ENCODE measurements at regions not wholly inside any gene's neighbourhood (a gene's known extent, or its start where the extent isn't known, plus 50 kb on each side); places are given as distances from the start of the nearest gene placed in this dataset.

DNA sequence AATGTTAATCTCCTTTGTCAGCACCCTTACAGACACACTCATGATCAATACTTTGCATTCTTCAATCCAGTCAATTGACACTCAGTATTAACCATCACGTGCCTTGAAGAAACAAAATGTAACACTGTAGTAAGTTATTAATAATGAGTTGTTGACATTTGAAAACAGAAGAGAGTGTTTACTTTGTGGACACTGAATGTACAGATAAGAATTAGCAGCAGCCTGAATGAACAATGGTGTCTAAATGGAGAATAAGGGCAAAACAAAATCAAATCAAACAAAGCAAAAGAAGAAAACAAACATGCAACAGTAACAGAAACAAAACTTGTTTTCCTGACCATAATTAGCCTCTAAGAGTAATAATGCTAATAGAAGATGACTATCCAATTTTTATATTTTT is 1191.1 kb upstream of the MIR17HG start:
- no peak for DNase-seq (ENCODE audit: low read depth)

DNA sequence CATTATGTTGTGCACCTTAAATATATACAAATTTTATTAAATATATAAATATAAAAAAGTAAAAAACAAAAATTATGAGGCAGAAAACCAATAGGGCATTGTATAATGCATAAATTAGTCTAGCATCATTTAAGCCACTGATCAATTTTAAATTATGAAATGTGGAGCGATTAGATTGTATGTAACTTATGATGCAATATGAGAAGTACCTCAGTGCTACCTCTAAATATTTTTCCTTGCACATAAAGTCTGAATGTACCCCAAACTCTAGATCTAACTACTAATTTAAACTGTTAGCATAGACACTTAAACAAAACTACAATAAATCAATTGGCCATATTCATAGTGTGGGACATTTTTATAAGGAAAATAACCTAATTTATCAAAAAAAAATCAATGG is 1178.5 kb upstream of the MIR17HG start:
- no peak for DNase-seq (ENCODE audit: low read depth)

DNA sequence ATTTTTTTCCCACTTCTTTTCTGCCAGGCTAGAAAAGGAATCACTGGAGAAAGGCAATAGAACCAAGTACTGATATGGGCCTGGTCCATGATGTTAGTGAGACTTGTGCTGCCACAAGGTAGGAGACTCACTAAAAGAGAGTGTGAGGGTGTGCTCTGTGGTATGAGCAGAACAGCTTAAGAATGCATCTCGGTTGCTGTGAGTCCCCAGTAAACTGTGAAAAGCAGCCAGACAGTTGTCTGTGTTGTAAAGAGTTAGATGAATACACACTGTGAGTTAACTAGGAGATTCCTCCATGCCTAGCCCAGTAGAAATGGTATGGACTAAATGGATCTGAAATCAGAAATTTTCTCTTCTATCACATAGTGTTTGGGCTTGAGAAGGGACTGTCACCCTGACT is 1177.3 kb upstream of the MIR17HG start:
- DNase-seq (ENCODE audit: low read depth), result no peak

DNA sequence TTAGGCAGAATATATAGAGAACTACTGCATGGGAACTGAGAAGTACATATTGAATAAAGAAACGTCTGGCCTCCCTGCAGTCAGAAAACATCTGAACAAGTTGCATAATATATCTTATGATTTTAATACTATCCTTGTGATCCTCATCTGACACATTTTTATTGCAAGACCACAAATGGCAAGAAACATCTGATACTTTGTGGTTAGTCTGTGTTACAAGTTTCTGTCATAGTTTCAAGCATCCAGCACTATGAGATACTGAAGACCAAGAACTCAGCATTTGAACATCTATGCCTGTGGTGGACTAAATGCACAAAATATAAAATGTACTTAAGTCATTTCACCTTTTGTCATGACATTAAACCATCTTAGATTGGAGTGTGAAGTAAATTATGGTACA is 1175.8 kb upstream of the MIR17HG start:
- DNase-seq (ENCODE audit: low read depth), result no peak

DNA sequence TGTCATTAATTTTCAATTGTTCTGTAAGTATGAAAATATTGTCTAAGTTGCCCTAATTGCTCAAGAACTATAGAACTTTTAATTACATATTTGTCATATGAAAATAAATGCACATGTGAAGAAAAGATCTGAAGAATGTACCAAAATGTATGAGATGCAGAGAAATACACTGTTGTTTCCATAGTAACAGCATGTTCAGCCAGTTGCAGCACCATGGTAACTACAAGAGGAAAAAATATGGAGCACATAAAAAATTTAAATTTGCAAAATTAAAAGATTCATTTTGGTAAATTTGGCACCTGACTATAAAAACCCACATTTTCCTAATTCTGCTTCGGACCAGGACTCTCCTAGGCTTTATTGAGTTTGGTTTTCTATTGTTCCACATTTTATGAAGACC is 1170.0 kb upstream of the MIR17HG start:
- no peak for DNase-seq (ENCODE audit: low read depth)

DNA sequence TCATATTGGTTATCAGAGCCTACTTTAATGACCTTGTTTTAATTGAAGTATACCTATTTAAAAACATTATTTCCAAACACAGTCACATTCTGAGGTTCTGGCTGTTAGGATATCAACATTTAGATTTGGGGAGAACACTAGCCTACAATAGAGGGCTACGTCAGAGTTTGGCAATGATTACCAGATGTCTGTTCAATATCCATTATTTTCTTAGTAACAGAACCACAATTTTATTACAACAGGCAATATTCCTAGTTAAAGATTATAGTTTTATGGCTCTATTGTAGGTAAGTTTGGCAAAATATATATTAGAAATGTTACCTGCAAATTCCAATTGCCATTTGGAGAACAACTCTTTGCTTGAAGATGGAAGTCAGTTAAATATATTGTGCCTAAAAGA is 1163.1 kb upstream of the MIR17HG start:
- no peak for DNase-seq (ENCODE audit: low read depth)

DNA sequence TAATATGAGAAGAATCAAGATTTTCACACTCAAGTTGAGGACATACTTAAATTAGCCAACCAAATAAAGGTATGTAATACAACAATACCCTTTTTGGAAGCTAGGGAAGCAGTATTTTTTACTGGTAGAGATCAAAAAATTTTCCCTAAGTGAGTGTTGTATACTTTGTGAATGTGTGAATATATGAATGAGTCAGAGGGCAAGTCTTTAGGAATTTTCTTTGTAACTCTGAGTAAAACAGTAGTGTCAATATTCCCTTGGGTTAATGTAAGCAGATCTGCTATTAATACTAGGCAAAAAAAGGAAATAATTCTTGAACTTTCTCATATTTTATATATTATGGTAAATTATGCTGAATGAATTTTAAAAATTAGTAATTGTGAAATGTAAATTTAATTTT is 1161.8 kb upstream of the MIR17HG start:
- no peak for DNase-seq (ENCODE audit: low read depth)

DNA sequence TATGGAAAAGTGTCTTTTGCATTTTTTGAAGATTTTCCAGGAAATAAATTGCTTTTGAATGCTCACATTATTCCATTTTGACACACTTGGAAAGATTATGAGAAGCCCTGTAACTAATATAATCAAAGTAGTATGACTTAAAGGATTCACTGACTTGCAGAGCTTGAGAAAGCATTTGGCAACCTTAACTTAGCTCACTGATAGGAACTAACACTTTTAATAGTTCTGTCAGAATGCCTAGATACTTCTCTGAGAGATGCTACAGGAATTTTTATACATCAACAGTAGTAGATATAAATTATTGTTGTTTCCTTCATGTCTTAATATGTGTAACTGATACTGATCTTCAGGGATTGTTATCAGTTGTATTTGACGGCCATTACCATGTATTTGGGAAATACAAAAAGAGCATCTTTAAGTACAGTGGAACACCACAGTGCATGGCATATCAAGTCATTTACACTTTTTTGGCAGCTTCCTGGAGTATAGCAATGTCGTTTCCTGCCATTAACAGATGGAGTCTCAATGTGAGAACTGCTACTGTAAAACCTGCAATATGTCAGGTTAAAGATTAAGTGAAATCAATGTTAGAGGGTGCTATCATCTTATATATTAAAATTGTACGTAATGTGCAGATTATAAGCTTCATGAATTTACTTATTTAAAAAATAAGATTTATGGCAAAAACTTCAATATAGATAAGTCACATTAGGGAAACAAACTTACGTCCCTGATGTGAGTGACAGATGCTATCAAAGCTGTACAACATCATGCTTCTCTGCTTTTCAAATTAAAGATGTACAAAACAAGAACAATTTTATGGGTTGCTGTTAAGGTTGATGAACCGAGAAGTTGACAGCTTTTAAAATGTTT is 1159.8 kb upstream of the MIR17HG start:
- no peak for DNase-seq (ENCODE audit: low read depth)

DNA sequence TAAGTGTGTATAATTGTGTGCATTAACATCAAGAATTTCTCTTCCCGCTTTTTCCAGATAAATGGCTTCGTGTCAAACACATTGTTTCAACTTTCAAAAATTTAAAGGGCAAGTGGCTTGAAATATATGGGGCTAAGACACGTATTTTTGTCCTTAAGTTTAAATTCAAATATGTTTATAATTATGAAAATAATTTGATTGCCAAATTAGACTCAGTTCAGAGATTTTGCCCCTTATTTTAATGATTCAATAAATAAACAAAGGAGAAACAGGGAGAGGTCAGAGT is 1159.2 kb upstream of the MIR17HG start:
- DNase-seq (ENCODE audit: low read depth), result no peak

DNA sequence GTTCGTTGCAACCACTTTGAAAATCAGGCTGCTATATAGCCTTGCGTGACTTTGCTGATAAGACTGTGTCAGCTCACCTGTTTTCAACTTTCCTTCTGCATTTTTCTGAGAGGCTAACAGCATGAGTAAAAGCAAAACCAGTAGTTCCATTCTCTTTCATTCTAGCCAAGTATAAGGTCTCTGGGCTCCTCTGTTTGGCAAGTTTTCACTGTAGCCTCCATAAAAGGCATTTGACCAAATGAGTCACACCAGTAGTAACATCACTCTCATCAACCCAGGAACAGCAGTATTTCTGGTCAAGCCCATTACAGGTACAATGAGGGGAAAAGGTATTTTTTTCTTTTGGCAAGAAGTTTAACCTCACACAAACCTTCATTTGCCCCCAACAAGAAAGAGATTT is 1149.8 kb upstream of the MIR17HG start:
- DNase-seq (ENCODE audit: low read depth), result no peak

DNA sequence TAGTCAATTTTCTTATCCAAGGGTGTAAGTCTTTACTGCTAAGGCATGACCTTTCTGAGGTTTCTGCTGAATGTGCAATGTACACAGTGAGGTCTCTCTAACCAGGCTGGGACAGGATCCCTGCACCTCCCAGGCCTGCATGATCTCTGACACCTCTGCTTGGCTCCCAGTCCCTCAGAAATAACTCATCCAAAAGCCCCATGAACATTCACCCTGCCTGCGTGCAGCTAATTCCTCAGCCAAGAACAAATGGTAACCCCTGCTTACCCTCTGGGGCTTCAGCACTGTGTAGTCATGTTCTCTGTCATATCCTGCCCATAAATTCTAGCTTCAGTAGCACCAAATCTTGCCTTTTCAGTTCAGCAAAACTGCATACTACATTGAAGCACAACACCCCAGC is 1146.3 kb upstream of the MIR17HG start:
- no peak for DNase-seq (ENCODE audit: low read depth)

DNA sequence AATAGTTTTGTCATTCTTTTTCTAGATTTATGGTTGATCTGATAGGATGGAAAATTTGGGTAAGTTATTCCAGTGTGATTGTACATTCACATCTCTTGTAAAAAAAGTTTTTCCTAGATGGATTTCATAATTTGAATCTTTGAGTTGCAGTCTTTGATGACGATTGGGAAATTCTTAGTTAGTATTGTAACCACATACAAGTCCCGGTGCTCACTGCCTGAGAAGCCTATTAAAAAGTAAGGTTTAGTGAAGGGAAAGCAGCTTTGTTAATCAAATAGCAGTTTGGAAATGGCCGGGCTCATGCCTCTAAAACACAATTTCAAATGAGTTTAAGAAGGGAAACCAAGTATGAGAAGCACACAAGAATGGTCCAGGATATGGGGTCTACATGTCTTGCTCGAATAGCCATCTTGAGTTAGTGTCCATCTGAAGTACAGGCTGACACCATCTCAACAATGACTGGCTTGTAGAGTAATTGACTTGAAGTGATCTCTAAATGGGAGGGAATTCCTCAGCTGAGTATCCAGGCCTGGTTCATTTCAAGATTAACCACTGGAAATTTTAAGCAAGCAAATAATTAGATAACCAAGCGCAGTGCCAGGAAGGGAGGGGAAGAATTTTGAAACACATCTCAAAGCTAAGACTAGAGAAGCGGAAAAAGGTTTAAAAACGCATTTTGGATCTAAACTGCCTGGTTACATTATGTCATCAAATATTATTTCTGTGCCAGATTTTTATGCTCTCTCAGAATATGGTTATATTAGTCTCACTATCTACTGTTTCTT is 1145.6 kb upstream of the MIR17HG start:
- no peak for DNase-seq (ENCODE audit: low read depth)

DNA sequence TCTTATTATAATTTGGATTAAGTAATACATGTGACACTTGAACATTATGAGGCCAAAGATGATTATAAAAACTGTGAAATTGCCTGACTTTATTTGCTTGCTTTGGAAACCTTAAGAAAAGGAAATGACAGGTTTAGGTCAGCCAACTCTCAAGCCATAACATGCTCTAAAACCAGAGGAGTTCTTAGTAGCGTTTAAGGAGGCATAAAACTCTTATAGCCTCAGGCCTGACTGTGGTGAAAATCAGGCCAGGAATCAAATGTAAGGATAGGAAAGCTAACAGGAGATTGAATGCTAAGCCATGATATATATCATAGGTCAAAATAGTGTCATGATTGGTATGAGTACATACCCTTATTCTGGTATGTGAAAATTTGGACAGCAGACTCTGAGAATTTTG is 1142.4 kb upstream of the MIR17HG start:
- DNase-seq (ENCODE audit: low read depth), result no peak

DNA sequence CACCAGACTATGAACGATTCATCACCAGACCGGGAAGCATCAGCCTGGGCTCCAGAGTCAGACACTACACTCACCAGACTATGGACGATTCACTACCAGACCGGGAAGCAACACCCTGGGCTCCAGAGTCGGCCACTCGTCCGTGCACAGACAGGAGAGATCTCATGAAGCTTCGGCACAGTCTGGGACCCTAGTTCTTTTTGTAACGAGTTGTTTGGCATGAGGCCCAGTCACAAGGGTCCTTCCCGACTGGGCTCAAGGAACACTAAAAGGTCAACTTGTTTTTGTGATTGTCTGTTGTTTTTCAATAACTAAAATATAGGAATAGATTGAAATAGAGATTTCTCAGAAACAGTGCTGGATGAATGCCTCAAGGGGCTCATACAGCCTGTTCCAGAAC is 1141.6 kb upstream of the MIR17HG start:
- no peak for DNase-seq (ENCODE audit: low read depth)

DNA sequence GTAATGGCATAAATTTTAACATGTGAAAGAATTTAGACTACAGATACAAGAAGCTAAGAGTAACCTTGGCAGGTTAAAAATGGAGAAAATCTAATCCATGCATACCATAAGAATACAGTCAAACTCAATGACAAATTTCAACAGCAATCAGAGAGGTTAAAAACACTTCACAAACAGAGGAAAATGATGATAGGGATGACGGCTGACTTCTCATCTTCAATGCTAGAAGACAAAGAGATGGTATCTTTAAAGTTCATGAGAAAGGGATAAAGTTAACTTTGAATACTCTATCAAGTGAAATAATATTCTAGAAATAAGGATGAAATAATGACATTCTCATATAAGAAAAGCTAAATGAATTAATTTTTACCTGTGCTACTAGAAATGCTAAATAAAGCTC is 1130.2 kb upstream of the MIR17HG start:
- DNase-seq (ENCODE audit: low read depth), result no peak

DNA sequence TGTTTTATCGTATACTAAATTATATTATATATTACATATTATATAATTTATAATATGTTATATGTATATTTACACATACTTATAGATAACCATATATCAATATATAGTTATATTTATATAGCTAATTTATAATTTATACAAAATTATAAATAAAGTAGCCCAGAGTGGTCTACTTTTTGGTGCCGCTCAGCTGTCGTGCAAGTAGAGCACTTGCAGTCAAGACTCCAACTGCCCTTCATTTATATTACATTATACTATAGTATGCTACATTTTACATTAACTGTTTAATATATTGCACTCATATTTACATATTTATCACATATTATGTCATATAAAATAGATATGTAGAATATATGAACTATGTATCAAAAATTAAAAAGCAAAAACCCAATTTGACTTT is 1124.7 kb upstream of the MIR17HG start:
- no peak for DNase-seq (ENCODE audit: low read depth)

DNA sequence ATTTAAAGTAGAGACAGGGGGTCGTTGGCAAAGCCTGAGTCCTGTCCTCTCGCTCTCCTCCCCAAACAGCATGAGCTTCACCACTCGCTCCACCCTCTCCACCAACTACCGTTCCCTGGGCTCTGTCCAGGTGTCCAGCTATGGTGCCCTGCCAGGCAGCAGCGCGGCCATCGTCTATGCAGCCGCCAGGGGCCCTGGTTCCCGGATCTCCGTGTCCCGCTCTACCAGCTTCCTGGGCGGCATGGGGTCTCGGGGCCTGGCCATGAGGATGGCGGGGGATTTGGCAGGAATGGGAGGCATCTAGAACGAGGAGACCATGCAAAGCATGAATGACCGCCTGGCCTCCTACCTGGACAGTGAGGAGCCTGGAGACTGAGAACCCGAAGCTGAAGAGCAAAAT is 1117.2 kb upstream of the MIR17HG start:
- DNase-seq (ENCODE audit: low read depth), result no peak

DNA sequence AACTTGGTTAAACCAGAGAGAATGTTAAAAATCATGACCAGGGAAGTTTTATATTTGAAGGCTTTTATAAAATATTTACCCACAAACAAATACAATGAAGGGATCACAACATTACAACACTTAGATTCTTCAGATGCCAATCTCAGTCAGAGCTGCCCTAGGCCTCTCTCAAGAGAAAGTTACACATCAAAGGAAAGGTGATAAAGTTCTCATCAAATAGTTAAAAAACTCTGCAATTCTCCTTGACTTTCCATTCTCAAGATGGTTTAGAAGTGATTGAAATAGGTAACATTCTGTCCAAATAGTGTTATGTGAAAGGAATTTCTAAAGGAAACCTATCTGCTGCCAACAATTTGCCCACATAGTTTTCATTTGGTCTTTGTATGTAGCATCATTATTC is 1115.2 kb upstream of the MIR17HG start:
- DNase-seq (ENCODE audit: low read depth), result no peak

DNA sequence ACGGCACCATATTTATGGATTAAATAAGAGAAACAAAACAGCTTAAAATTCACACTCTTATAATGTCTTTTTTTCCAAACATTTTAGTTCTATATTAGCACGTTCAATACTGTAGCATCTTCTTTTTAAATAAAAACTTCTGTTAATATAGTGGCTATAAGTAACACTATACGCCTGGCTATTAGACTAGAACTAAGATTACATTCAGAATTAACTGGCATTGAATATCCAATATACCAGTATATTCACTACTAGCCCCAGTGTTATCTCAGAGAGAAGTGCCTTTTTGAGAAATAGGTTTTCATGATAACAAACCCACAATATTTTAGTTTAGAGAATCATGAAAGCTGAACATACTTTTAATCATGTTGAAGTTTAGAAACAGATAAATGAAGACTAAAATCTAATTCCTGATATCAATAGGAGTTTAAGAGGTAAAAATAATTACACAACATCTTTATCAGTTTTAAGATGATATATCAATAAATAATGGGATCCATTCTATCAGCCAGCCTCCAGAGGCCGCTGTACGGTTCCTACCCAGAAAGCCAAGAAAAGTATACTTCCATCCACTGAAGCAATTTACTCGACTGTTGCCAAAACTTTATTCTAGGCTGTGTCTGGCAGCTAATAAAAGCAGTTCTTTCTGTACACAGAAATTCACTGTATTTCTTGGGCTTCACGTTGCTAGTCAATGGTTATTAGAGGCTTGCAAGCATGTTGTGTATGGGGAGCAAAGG is 1113.4 kb upstream of the MIR17HG start:
- no peak for DNase-seq (ENCODE audit: low read depth)

DNA sequence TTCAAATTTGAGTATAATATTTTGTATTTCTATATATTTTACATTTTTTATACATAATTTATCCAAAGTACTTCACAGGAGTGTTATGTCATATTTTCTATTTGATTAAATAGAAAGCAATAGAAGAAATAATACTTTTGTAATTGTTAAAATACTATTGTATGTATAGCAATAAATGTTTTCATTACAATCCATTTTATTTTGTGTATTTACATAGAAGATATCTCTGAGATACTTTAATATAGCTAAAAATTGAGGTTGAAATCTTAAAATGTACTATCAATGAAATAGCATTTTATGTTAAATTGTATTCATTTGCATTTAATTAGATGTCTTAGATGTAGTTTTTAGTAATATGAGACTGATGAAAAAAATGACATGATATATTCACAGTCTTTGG is 1109.6 kb upstream of the MIR17HG start:
- no peak for DNase-seq (ENCODE audit: low read depth)

DNA sequence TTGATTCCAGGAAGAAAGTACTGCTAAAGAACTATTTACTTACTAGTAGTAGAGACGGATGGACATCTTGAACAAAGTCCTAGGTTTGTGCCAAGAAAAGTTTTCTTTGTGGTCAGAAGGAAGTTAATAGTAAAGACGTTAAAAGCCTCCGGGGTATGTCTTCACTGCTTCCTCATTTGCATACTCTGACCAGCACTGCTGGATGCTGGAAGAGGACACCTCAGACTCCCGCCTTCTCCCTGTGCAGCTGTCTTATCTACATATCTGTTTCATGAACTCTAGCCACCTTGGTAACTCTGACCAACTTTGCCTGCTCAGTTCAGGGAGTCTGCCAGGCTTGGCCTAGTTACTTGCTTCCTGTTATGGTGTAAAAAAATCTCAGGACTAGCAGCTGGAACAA is 1109.1 kb upstream of the MIR17HG start:
- no peak for DNase-seq (ENCODE audit: low read depth)

DNA sequence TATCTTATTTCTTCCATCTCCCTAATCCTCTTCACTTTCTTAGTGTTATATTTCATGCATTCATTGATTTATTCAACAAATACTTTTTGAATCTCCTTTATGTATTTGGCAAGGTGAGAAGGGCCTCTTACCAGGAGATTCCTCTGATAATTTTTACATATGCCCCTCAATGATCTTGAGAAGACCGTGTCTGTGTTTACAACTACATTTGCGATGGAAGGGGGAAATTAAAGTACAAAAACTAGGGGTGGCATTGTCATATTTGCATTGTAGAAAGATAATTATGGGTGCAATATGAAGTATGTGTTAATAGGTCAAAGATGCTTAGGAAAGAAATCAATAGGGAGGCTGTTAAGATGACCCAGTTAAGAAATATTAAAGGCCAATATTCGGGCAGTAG is 1108.4 kb upstream of the MIR17HG start:
- no peak for DNase-seq (ENCODE audit: low read depth)

DNA sequence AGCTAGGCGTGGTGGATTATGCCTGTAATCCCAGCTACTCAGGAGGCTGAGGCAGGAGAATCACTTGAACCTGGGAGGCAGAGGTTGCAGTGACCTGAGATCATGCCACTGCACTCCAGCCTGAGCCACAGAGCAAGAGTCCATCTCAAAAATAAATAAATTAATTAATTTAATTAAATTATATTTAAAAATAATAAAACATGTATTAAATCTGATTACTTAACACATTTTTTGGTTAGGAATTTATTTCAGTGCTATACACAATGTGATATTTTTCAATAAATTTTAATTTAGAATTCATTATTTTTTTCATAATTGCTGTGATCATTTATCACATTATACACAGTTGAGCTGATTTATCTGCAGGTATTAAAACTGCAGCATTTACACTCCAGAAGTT is 1101.5 kb upstream of the MIR17HG start:
- DNase-seq (ENCODE audit: low read depth), result no peak

All from stimulated activated CD4-positive, alpha-beta T cell treated with anti-CD3 and anti-CD28 coated beads, Interleukin-2, amount 100 ng/mL, for 4 hours (primary cell).